ENCODE measurements at regions not wholly inside any gene's neighbourhood (a gene's known extent, or its start where the extent isn't known, plus 50 kb on each side); places are given as distances from the start of the nearest gene placed in this dataset.

GRCh38 chr5:56302027-56302426, 68.9 kb upstream of the ANKRD55 start:
- intact Hi-C loops (cut with micrococcal nuclease) = no loop called here
- no peaks in the 10 kb centered on the region for H3K79me2 ChIP-seq (ENCODE audit: control insufficient read depth, insufficient read depth, low read length)

GRCh38 chr5:56301069-56301468, 67.9 kb upstream of the ANKRD55 start:
- no peak overlapping the region for H3K4me2 ChIP-seq (ENCODE audit: insufficient read depth, low read length)
- no peak overlapping the region for H3K27ac ChIP-seq (ENCODE audit: extremely low read depth, low read depth, low read length)
- H2AFZ ChIP-seq (ENCODE audit: low read depth, low read length) = no peak overlapping the region
- WGBS (ENCODE audit: insufficient coverage, low coverage, missing lambda C conversion rate) = 66% methylated on average over 2 of the region's 2 CpGs
- H3K36me3 ChIP-seq (ENCODE audit: control insufficient read depth, insufficient read depth, low read length) = no peaks in the 10 kb centered on the region
- no peaks in the 10 kb centered on the region for H3K9me3 ChIP-seq (replicated peaks; ENCODE audit: control insufficient read depth, insufficient read depth, low read depth, low read length)
- H3K9ac ChIP-seq (ENCODE audit: insufficient read depth in 1 of 2, low read depth in 2 of 2, low read length in 2 of 2) = no peak overlapping the region
- no peak for ATAC-seq
- peaks cover 0 to 3% of the 10 kb centered on the region in 2 experiments; a peak in 1 of 5 replicates for H3K4me1 ChIP-seq (replicated peaks in 1 of 2; ENCODE audit: control insufficient read depth in 2 of 2, insufficient read depth in 2 of 2, low read length in 2 of 2)
- ChIA-PET POLR2A (no interaction called here), CTCF (ENCODE audit: low intra/inter-chr PET ratio) (no interaction called here)
- H3K79me2 ChIP-seq (ENCODE audit: control insufficient read depth, insufficient read depth, low read length) = no peaks in the 10 kb centered on the region
- intact Hi-C loops (cut with micrococcal nuclease) (no loop called here), in situ Hi-C loops (cut with MboI) (no loop called here)
- DNase-seq (ENCODE audit: extremely low read depth in 1 of 4, low spot score in 3 of 4) = no peak
- no peaks in the 10 kb centered on the region for H3K27me3 ChIP-seq (ENCODE audit: control insufficient read depth in 2 of 2, insufficient read depth in 2 of 2, low read length in 2 of 2)
- no peak for FAIRE-seq
- BruUV-seq (replicated peaks) = no TSS peak
- H3K4me3 ChIP-seq = no peak overlapping the region
- TF ChIP-seq ETV5 (CRISPR knock-in tag; IDR thresholded peaks at IDR 0.05; ENCODE audit: low read depth) = no peak
- TF ChIP-seq, protein P1, sequence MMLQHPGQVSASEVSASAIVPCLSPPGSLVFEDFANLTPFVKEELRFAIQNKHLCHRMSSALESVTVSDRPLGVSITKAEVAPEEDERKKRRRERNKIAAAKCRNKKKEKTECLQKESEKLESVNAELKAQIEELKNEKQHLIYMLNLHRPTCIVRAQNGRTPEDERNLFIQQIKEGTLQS (IDR thresholded peaks at IDR 0.05) = 0 out of 2 replicates have a peak, but pooled peaks have one; percentile 15
- TF ChIP-seq, protein P1 (CRISPR knock-in tag; conservative IDR thresholded peaks at IDR 0.05) = no peak
- no peaks in the 10 kb centered on the region for H3K9me1 ChIP-seq (ENCODE audit: control insufficient read depth, insufficient read depth, low read length)
- H4K20me1 ChIP-seq (replicated peaks; ENCODE audit: control insufficient read depth, insufficient read depth, low read length) = no peaks in the 10 kb centered on the region

More at GRCh38 chr5:56302027-56302426, 68.9 kb upstream of the ANKRD55 start:
- Histone ChIP-seq H3K4me1 (replicated peaks in 1 of 2; ENCODE audit: control insufficient read depth in 2 of 2, insufficient read depth in 2 of 2, low read length in 2 of 2) (peaks cover 0 to 3% of the 10 kb centered on the region in 2 experiments; a peak in 1 of 5 replicates), H3K36me3 (ENCODE audit: control insufficient read depth, insufficient read depth, low read length) (no peaks in the 10 kb centered on the region), H3K4me2 (ENCODE audit: insufficient read depth, low read length) (no peak overlapping the region), H2AFZ (ENCODE audit: low read depth, low read length) (no peak overlapping the region), H3K27ac (ENCODE audit: extremely low read depth, low read depth, low read length) (no peak overlapping the region), H3K4me3 (no peak overlapping the region), H3K27me3 (ENCODE audit: control insufficient read depth in 2 of 2, insufficient read depth in 2 of 2, low read length in 2 of 2) (no peaks in the 10 kb centered on the region), H3K9me1 (ENCODE audit: control insufficient read depth, insufficient read depth, low read length) (no peaks in the 10 kb centered on the region), H3K9ac (ENCODE audit: insufficient read depth in 1 of 2, low read depth in 2 of 2, low read length in 2 of 2) (no peak overlapping the region), H3K9me3 (replicated peaks; ENCODE audit: control insufficient read depth, insufficient read depth, low read depth, low read length) (0 out of 2 replicates have a peak, but pooled peaks cover 3% of the 10 kb centered on the region), H4K20me1 (replicated peaks; ENCODE audit: control insufficient read depth, insufficient read depth, low read length) (no peaks in the 10 kb centered on the region)
- FAIRE-seq (no peak), DNase-seq (ENCODE audit: extremely low read depth in 1 of 4, low spot score in 3 of 4) (no peak), ATAC-seq (no peak)
- TF ChIP-seq ARID2 (IDR thresholded peaks at IDR 0.05) (no peak), TCF7 (IDR thresholded peaks at IDR 0.05; ENCODE audit: borderline replicate concordance) (no peak), ZNF143 (CRISPR knock-in tag; IDR thresholded peaks at IDR 0.05) (no peak), ELF2 (CRISPR knock-in tag; IDR thresholded peaks at IDR 0.05) (no peak), CEBPG (CRISPR knock-in tag; IDR thresholded peaks at IDR 0.05) (no peak), CEBPG (tag; conservative IDR thresholded peaks at IDR 0.05 in 1 of 2, IDR thresholded peaks at IDR 0.05 in 1 of 2) (no peak), NCOA2 (IDR thresholded peaks at IDR 0.05; ENCODE audit: partially characterized antibody in 2 of 2) (no peak), SMAD2 (IDR thresholded peaks at IDR 0.05; ENCODE audit: low read depth, low read length) (no peak), ZBTB7A (IDR thresholded peaks at IDR 0.05; ENCODE audit: borderline replicate concordance, control insufficient read depth, low read depth, low read length) (no peak)
- POLR2A ChIA-PET = interaction anchor here (0.6 to 1.1 kb wide), 2 partner anchors 14 to 289 kb away, joined by 3 to 4 read pairs; no protein-coding TSS in a partner anchor
- no TSS peak for BruUV-seq (replicated peaks)
- CTCF ChIA-PET (ENCODE audit: low intra/inter-chr PET ratio) = no interaction called here
- in situ Hi-C loops (cut with MboI) = no loop called here

All from K562 (cell line).